ENCODE measurements at regions not wholly inside any gene's neighbourhood (a gene's known extent, or its start where the extent isn't known, plus 50 kb on each side); places are given as distances from the start of the nearest gene placed in this dataset.

DNA sequence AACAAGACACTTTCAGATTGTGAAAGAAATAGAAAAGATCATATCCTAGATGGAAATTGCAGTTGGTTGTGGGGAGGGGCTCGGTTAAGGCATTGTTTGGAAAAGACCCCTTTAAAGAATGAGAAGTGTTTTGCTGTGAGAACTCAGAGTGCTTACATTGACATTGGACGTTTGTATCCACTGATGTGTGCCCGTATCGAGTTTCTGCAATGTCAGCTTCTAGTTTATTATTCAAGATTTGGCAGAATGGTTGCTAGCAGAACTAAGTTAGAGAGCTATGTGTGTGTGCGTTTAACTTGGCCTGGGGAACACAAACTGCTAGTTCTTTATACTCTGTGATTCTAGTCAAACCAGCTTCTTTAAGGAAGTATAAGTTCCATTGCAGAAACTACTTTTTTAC lies 2702.5 kb downstream of the PCDH7 start:
- TF ChIP-seq POLR2A (IDR thresholded peaks at IDR 0.05; ENCODE audit: low read depth, low read length): no peak
- TF ChIP-seq POLR2AphosphoS5 (IDR thresholded peaks at IDR 0.05; ENCODE audit: low read depth, low read length): no peak
- TF ChIP-seq TAF1 (IDR thresholded peaks at IDR 0.05; ENCODE audit: borderline replicate concordance, low read depth, low read length): no peak
